GM19455 (cell line): ENCODE measurements at regions not wholly inside any gene's neighbourhood (a gene's known extent, or its start where the extent isn't known, plus 50 kb on each side); places are given as distances from the start of the nearest gene placed in this dataset.

ENCODE experiments used
- ATAC-seq: cut with Tn5 transposase; IDR thresholded peaks from one replicate; pipeline ENCODE4 v1.9.1; 2021; ENCODE audit not compliant: unreplicated experiment

- ATAC-seq, result no peak
These were observed 1110.2 kb downstream of the GALC start for GRCh38 chr14:86882818-86883217.

DNA sequence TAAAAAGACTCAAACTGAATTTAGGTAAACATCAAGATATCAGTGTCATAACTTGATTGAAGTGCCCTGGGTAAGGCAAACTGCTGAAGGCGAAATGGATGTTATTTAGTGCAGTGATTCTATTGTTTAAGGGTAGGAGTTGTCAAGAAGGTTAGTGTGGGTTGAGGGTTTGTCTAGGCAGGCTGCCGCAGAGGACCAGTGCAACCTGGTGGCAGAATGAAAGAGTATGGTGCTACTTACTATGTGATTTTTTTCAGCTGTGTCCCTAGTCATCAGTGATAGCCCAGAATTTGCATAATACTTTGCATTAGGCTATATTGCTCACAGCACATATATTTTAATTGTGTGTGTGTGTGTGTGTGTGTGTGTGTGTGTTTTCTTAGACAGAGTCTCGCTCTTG is 1127.0 kb downstream of the GALC start:
- ATAC-seq, result no peak

- ATAC-seq, result no peak
These were observed 1134.4 kb downstream of the GALC start for GRCh38 chr14:86858591-86858990.

DNA sequence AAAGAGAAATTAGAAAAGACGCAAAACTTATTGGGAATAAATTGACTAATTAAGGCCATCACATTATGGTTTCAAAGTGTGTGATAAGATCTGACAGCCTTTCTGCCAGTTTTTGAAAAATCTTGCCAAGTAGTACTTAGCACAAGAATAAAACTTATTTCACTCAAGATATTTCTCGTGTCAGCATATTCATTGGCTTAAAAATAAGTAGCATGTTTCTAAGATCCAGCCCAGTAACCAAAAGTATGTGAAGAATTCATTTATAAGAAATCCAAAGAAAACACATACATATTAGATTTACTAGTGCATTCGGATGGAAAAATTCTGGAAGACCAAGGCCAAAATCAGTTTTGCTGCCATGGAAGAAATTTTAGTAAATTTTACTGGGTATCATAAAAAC is 1135.0 kb downstream of the GALC start:
- no peak for ATAC-seq

GRCh38 chr14:86852530-86852929 is 1140.5 kb downstream of the GALC start:
- no peak for ATAC-seq

GRCh38 chr14:86847140-86847539 is 1145.8 kb downstream of the GALC start:
- no peak for ATAC-seq

DNA sequence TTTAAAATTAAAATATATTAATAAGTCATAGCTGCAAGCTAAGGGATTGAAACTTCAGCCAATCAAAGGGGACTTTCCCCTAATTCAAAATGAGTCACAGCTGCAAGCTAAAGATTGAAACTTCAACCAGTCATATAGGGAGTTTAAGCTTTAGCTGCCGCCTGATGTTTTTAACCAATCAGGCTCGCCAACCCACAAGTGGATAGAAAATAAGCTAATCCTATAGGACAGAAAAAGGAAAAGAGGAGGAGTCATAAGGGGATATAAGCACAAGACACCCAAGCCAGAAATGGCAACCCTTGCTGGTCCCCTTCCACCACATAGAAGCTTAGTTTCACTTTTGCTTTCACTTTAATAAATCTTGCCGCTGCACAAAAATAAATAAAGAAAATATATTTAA is 1154.6 kb downstream of the GALC start:
- no peak for ATAC-seq

DNA sequence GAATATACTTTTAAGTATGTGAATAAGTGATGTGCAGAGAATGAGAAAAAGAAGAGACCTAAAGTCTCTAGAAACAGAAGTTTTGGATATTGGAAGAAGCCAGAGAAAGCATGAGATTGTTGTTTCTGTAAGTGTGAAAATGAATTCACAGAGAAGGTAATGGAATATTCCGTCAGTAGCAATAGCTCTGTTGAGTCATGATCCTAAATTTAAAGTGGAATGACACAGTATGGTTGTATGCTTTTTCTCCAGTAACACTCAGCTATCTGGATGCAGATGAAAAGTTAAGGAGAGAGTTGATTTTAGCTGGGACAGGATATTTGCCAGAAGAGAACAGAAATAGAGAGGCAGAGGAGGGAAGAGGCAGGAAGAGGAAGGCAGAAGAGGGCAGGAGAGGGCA is 1166.3 kb downstream of the GALC start:
- ATAC-seq, result no peak

- ATAC-seq, result no peak
These were observed 1168.8 kb downstream of the GALC start for GRCh38 chr14:86824167-86824566.

- no peak for ATAC-seq
These were observed 1169.4 kb downstream of the GALC start for GRCh38 chr14:86823581-86823980.

GRCh38 chr14:86815341-86815740 is 1177.6 kb downstream of the GALC start:
- no peak for ATAC-seq

- ATAC-seq, result no peak
These were observed 1190.3 kb downstream of the GALC start for GRCh38 chr14:86802726-86803125.

GRCh38 chr14:86799244-86799647 is 1193.7 kb downstream of the GALC start:
- no peak for ATAC-seq

DNA sequence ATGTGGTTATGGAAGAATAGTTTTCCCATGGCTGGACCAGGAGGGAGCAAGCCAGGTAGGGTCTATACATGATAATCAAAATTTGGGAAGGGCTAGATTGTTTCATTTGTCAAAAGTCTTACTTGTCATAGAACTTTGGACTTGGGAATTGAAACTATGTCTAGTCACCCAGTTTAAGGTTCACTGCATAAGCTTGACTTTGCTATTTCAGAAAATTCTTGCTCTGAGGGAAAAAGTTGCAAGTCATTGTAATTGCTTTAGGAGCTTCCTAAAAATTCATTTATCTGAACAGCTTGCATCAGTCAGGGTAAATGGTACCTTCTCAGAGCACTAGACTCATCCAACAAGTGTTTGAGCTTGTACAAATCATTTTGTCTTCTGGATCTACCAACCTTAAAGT is 1194.7 kb downstream of the GALC start:
- no peak for ATAC-seq

GRCh38 chr14:86797075-86797351 is 1196.0 kb downstream of the GALC start:
- no peak for ATAC-seq

DNA sequence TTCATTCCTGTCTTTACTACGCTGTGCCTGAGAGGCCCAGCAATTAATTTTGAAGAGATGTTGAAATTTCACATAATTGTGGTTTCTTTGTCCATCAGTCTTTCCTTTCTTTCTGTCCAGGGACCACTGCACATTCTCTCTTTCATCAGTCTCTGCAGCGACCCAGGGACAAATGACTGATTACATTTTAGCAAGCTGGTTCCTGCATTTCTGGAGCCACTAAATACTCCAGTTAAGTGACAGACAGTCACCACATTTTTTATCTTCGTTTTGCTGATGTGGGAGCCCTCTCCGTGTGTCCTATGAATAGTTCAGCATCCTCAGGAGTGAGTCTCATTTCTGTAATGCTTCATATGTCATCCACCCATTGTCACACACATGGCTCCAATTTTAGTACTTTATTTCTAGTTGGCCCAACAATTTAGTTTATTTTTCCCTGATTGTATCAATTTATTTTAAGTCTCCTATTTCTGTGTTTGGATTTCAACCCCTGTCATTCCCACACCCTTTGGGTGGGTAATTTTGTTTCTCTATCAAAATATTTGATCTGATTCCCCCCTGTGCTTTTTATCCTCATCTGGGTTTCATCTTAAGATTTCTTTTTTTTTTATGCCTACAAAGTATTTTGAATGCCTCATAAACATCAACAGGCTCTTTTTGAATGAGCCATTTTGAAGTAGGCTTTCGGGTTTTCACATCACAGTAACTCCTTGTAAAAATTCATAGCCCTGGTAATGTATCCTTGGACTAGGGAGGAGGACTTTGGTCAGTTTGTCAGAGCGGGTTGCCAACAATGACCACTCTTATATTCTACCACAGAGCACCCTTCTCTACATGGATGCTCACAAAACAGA is 1196.5 kb downstream of the GALC start:
- ATAC-seq, result no peak

GRCh38 chr14:86794689-86795088 is 1198.3 kb downstream of the GALC start:
- no peak for ATAC-seq

DNA sequence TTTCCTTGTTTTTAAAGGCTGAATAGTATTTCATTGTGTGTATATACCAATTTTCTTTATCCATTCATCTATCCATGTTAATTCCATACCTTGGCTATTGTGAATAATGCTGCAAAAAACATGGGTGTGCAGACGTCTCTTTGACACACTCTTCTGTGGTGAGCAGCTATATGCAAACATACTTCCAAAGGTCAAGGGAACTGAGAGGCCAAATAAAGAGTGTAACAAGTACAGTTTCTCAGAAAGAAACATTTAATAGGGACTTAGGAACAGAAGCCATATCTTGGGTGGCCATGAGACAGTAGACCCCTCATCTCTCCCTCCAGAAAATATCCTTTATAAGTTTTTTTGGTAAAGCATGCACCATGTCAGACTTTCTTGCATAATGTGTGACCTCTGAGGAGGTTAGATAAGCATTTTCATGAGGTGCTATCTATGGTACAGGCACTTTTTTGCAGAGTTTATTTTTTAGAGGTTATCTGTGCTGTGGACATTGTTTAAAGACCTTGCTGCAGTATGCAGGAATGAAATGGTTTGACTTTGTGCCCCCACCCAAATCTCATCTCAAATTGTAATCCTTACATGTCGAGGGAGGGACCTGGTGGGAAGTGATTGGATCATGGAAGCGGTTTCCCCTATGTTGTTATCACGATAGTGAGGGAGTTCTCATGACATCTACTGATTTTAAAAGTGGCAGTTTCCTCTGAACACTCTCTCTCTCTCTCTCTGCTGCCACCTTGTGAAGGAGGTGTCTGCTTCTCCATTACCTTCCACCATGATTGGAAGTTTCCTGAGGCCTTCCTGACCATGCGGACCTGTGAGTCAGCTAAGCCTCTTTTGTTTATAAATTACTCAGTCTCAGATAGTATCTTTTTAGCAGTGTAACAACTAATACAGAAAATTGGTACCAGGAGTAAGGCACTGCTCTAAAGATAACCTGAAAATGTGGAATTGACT is 1202.3 kb downstream of the GALC start:
- ATAC-seq, result no peak

DNA sequence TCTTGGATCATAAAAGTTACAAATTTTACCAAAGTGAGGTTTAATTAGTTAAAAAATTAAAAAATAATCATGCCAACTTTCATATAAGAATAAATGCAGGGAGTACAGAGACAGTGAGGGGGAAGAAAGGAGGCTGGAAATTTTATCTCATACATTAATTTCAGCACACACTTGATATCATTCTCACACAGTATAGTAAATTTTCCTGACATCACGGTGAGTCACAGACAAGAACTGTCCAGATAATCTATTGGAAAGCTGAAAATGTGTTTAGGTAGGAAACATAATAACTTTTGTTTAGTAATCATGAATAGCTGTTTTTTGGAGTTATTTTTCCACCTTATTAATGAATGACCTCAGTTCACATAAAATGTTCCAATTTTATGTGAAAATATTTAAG is 1204.8 kb downstream of the GALC start:
- no peak for ATAC-seq

DNA sequence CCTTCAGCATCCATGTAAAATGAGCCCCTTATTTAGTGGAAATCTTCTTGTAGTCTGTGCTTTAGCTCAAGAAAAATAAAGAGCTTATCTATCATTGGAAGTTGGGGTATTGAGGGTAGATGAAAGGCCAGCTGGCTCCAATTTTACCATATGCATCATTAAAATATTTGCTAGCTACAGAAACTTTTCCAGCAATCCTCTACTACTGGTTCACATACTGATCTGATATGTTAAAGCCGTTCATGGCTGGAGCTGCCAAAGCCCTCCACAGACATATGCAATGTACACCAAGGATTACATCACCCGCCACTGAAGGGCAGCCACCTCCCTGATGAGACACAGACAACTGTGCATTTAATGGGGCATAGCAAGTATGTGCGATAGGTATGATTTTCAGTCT is 1205.3 kb downstream of the GALC start:
- ATAC-seq, result no peak

- ATAC-seq, result no peak
These were observed 1210.8 kb downstream of the GALC start for GRCh38 chr14:86782092-86782580.

DNA sequence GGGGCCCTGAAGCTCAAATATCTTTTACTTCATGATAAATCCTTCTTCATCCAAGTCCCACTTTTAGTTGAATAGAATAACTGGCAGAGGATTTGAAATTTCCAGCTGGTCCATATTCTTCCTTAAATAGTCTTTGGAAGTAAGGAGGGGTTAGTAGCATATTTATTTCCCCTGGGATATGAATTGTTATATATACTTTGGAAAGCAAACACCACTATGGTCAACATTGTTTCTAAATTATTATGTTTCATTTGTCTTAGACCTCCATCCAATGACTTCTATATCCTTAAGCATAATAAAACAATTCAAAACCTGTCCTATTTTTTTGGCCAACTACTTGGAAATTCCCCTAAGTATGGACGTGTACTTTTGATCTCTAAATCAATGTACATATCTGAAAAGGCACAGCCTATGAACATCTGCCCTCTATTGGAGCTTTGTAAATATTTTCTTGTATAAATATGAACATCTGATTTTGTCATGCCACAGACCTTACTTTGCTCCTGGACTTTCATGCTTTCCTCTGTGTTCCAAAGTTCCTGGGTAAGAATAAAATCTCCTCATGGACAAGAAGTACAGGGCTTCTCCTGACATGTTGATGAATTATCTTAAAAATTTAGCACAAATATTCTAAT is 1212.0 kb downstream of the GALC start:
- no peak for ATAC-seq
